ENCODE measurements at regions not wholly inside any gene's neighbourhood (a gene's known extent, or its start where the extent isn't known, plus 50 kb on each side); places are given as distances from the start of the nearest gene placed in this dataset.
"Not testable (repeated sequence)": the region's sequence is repeated elsewhere in the genome, so short reads cannot be mapped to it uniquely, and the experiment has no call there.

DNA sequence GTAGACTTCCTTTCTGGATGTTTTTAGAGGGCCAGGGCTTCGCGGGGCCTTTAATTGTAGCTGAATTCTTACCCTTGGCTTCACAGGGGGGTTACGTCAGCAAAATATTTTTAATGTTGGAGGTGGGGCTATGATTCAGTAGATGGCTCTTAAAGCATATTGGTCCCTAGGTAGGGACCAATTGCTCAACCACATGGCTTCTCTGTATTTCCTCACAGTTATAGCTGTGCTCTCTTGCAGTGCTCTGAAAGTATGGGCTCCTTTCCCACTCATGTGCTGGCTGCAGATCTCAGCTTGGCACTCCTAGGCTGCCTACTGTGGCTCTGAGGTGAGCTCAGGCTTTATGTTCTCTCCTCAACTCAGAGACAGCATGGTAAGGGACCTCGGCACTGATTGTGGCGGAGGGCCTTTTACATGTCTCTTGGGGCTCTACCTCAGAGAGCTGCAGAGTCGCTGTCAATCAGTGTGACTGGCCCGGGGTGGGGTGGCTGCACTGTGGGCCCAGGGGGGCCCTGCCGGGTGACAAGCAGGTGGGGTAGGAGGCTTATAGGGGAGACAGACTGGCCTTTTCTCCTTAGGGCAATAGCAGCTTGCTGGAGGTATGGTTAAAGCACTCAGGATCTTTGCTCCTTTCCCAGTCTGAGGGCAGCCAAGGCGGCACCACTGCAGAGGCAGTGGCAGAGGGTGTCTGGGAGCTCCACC lies 318.0 kb downstream of the DOK5 start:
- no peak for DNase-seq

DNA sequence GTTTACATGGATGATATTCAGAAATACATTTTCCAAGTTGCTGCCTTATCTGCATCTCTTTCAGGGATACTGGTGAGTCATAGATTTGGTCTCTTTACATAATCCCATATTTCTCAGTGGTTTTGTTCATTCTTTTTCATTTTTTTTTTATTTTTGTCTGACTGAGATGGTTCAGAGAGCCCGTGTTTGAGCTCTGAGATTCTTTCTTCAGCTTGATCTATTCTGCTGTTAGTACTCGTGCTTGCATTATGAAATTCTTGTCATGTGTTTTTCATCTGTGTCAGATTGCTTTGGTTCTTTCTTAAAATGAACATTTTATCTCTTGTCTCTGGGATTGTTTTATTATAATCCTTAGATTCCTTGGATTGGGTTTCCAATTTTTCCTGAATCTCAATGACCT lies 317.3 kb downstream of the DOK5 start:
- DNase-seq: no peak

DNA sequence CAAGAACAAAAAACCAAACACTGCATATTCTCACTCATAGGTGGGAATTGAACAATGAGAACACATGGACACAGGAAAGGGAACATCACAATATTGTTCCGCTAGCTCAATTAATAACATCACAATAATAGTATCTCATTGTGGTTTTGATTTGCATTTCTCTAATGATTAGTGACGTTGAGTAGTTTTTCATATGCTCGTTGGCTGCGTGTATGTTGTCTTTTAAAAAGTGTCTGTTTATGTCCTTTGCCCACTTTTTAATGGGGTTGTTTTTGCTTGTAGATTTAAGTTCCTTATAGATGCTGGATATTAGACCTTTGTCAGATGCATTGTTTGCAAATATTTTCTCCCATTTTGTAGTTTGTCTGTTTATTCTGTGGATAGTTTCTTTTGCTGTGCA lies 312.9 kb downstream of the DOK5 start:
- DNase-seq: not testable (repeated sequence)

DNA sequence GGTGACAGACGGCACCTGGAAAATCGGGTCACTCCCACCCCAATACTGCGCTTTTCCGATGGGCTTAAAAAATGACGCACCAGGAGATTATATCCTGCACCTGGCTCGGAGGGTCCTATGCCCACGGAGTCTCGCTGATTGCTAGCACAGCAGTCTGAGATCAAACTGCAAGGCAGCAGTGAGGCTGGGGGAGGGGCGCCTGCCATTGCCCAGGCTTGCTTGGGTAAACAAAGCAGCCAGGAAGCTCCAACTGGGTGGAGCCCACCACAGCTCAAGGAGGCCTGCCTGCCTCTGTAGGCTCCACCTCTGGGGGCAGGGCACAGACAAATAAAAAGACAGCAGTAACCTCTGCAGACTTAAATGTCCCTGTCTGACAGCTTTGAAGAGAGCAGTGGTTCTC lies 307.4 kb downstream of the DOK5 start:
- not testable (repeated sequence) for DNase-seq

DNA sequence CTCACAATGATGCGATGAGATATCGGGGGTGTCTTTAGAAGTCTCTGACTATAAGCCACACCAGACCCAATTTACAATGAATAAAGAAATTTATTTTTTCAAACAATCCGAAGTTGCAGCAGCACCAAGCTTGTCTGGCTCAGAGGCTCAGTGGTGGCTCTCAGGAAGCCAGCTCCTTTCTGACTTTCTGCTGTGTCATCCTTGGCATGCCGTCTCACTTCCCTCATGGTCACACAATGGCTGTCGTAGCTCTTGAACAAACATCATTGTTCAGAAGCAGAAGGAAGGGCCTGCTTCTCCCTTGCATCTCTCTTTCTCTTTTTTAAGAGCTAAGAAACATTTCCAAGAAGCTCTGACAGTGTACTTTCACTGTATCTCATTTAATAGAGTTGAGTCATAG lies 299.0 kb downstream of the DOK5 start:
- no peak for DNase-seq

DNA sequence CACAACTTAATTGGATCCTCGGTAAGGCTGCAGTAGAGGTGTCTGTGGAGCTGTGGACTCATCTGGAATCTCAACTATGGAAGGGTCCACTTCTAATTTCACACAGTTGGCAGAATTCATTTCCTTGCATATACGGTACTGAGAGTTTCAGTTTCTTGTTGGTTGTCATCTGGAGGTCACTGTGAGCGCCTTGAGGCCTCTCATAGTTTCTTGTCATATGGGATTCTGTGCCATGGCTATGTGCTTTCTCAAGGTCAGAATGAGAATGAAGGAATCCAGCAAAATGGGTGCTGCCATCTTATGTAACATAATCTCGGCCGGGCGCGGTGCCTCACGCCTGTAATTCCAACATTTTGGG lies 298.2 kb downstream of the DOK5 start:
- no peak for DNase-seq

DNA sequence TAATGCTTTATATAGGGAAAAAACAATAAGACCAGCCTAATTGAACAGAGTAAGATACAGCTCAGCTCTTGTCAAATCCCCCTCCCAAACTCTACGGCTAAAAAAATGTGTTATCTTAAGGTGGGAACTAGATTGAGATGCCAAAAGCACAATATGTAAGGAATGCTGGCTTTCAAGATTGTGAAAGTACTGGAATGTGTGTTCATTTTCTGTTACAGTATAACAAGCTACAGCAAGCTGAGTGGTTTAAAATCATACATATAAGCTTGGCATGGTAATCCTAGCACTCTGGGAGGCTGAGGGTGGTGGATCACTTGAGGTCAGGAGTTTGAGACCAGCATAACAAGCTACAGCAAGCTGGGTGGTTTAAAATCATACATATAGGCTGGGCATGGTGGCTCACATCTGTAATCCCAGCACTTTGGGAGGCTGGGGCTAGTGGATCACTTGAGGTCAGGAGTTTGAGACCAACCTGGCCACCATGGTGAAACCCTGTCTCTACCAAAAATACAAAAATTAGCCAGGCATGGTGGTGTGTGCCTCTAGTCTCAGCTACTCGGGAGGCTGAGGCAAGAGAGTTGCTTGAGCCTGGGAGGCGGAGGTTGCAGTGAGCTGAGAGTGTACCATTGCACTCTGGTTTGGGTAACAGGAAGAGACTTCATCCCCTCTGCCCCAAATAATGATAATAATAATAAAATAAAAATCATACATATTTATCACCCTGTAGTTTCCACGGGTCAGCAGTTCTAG lies 297.7 kb downstream of the DOK5 start:
- DNase-seq: no peak

DNA sequence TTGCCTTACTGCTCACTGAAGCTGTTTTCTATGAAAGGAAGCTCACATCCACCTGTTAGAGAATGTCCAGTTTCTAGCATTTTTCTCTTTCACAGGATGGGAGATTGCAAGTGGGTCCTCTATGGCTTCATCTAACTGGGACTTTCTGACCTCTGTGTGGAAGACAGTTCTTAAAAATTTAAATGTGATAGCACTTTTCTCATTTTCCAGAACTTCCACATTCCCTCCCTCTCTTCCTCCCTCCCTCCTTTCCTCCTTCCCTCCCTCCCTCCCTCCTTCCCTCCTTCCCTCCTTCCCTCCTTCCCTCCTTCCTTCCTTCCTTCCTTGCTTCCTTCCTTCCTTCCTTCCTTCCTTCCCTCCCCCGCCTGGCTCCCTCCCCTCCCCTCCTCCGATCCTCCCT lies 291.1 kb downstream of the DOK5 start:
- no peak for DNase-seq

DNA sequence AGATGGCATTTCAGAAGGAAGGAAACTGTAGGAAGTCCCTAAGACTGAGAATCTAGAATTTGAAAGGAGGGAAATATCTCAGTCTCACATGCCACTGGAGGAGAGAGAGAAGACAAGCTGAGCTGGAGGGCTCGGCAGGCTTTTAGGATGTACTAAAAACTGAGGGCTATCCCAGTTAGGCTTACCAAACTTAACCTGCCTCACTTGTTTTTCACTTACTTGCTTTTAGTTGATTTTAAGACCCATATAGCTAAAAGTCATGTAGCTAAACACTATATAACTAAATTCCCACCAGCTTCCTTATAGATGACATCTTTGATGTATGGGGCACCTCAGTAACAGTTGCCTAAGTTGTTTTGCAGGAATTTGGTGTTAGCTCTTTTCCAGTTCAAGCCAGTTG lies 288.0 kb downstream of the DOK5 start:
- DNase-seq: no peak

DNA sequence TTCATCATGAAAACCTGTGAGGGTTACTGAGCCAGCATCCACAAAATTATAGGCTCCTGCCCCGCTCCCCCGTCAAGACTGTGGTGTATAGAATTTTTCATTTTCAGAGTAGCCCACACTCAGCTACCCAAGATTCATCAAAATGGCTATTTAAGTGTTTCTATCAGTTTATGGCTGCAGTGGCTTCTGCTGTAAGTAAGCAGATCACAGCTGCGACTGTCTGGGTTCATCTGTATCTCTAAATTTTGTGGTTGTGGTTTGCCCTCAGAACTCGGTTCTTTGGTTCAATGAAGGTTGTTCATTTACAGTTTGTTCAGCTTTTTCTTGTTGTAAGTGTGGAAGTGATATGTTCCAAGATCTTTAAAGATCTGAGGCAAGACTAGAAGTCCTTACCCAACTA lies 284.2 kb downstream of the DOK5 start:
- DNase-seq: no peak

DNA sequence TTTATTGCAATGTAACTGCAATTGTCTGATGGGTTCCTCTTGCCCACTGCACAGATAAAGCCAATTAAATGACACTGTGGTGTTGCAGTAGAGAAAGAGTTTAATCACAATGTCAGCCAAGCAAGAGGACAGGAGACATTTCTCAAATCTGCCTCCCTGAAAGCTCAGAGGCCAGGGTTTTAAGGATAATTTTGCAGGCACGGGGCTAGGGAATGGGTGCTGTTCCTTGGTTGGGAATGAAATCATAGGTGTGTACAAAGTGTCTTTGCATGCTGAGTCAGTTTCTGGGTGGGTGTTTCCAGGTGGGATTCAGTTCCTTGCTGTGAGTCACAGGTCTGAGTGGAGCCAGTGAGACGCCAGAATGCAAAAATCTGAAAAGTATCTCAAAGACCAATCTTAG lies 271.4 kb downstream of the DOK5 start:
- DNase-seq: no peak

DNA sequence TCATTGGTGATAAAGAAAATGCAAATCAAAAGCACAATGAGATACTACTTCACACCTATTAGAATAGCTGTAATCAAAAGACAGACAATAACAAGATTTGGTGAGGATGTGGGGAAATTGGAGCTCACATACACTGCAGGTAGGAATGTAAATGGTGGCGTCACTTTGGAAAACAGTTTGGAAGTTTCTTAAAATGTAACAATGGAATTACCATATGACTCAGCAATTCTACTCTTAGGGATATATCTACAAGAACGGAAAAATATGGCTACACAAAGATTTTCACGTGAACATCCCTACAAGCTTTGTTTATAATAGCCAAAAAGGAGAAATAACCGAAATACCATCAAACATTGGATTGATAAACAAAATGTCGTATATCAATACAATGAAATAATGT lies 270.4 kb downstream of the DOK5 start:
- no peak for DNase-seq

DNA sequence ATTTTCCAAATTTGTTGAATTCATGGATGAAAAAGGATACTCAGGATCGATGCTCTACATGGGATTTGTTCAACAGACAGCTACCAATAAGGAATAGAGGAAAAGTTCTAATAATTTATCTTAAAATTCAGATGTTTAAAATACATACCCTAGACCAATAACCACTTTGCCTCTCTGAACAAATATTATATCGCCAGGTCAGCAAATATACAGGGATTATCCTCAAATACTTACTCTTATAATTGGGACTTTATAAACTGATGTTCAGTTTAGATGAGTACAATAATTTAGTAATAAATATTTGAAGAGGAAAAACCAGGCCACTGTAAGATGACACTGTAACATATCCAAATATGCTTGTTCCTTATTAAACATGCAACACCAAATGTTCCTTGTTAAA lies 268.7 kb downstream of the DOK5 start:
- no peak for DNase-seq

DNA sequence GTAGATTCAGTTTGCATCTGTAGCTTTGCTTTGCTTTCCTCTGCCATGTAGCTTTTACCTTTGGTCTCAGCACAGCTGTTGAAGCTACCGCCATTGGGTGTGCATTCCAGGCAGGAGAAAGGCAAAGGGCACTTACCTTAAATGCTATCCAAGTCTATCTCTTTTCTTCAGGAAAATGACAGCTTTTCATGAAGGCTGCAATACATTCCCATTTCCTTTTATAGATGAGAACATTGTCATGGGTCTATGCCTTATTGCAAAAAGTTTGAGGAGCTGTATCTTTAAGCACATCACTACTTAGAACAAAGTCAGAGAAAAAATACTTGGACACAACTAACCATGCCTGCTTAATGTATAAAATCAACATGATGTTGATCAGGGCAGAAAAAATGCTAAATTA lies 266.8 kb downstream of the DOK5 start:
- no peak for DNase-seq

DNA sequence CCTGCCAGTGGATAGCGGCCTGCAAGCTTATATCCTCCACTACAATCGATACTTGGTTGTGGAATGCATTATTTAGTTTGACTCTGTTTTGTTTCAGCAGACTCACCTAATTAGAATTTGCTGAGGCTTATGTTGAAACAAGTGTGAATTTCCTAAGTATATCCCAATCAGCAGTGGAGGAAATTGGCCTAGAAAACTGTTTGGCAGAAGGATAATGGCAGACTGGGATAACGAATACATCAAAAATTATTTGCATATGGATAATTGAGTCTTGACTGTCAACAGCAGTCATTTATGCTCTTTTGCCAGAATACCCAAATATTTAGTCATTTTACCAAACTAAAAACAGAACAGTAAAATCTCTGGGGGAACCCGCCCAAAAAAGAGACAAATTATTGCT lies 261.0 kb downstream of the DOK5 start:
- DNase-seq: no peak

DNA sequence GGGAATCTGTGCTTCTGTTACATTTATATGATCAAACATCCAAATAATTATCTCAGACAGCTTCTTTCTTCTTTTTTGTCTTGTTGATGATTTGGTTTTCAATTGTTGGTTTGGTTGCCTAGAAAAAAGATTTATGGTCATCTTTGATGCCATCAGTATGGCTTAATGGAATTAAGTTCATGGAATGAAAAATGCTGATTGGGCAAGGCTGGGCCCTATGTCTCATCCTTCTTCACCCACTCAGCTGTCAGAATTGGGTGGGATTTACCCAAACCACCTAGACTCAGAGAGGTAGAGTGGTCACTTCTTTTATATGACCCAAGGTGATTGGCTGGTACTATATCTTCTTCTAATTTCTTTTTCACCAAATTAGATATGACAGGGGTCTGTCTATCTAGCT lies 258.3 kb downstream of the DOK5 start:
- DNase-seq: no peak

DNA sequence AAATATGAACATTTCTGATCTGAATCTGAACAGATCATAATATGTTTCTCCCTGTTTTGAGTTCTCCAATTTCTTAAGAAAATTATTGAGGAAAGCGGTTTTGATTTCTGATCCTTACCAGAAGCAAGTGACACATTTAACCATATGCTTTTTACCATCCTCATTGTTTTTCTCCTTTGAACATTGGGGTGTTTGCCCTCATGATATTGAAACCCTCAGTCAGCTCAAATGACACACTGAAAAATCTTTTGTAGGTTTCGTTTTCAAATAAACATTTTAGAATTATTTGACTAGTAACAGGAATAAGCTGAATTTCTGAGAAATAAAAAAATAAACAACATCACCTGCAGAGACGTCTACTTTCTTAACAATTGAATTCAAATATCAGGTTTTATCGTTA lies 252.1 kb downstream of the DOK5 start:
- DNase-seq: no peak

DNA sequence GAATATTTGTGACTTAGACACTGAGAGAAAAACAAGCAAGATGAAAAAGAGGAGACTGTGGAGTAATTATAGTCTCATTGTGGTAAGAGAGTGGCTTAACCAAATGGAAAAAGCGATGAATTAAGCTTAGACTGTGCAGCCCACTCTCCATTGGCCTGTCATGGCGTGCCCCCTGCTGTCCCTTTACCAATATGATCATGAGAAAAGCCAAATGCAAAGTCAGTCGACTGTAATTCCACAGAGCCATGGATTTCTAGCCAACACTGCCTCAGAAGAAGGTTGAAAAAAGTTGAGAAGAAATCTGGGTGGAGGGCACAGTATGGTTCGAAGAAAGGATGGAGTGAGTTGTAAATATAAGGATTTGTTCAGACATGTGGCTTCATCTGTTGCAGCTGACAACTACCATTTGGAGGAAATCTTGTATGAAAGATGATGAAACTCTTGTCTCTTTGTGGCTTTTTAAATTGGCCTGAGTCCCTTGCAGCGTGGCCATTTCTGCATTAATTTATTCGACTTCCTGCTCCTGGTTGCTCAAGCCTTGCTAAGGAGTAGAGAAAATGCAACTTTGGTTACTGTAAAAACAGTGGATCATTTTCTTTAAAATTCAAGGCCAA lies 251.4 kb downstream of the DOK5 start:
- no peak for DNase-seq

DNA sequence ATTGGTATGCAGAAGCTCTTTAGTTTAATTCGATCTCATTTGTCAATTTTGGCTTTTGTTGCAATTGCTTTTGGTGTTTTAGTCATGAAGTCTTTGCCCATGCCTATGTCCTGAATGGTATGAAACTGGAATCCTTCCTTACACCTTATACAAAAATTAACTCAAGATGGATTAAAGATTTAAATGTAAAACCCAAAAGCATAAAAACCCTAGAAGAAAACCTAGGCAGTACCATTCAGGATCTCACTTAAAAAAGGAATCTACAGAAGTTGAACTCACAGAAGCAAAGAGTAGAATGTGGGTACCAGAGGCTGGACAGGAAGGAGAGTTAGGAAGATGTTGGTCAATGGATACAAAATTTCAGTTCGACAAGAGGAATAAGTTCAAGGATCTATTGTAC lies 249.9 kb downstream of the DOK5 start:
- not testable (repeated sequence) for DNase-seq

DNA sequence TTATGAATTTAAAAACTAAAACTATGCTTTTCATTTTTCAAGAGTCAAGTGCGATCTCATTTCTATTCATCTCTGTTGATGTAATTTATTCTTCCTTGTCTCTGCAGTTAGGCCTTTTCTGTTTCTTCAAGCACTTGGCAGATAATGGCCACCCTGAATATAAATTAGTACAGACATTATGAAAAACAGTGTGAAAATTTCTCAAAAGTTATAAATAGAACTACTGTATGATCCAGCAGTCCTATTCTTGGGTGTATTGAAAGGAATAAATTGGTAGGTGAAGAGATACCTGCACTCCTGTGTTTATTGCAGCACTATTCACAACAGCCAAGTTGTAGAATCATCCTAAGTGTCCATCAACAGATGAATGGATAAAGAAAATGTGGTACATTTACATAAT lies 248.3 kb downstream of the DOK5 start:
- DNase-seq: no peak

DNA sequence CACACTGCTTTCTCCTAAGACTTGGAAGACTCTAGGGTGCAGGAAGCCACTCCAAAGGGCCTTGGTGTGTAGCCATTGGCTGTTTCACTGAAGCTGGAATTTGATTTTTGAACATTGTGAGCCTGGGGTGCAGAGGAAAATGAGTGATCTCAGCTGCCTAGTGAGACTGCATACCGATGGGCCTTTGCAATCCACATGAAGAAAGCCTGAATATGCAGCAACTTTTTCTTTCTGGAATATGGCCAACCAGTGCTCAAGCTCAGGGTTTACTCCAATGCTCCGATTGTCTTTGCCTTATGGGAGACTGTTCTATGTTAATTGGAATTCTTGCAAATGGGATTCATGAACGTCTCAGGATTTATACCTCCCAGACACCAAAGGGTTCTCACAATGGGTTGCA lies 242.6 kb downstream of the DOK5 start:
- DNase-seq: no peak

DNA sequence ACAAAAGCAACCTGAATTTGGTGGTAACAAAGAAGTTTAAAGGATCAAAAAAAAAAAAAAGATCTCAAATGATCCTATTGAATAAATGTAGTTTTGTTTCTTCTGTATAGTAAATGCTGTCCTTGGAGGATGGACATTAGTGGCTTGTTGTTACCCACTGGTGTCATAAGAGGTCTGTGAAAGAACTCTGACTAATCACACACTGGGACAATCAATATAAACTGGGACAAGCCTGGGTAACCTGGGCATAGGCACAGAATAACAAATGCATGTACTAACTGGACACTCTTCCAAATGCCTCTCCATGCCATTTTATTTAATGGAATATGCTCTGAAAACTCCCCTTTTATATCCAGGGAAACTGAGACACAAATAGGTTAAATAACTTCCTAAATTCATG lies 241.4 kb downstream of the DOK5 start:
- DNase-seq: no peak

DNA sequence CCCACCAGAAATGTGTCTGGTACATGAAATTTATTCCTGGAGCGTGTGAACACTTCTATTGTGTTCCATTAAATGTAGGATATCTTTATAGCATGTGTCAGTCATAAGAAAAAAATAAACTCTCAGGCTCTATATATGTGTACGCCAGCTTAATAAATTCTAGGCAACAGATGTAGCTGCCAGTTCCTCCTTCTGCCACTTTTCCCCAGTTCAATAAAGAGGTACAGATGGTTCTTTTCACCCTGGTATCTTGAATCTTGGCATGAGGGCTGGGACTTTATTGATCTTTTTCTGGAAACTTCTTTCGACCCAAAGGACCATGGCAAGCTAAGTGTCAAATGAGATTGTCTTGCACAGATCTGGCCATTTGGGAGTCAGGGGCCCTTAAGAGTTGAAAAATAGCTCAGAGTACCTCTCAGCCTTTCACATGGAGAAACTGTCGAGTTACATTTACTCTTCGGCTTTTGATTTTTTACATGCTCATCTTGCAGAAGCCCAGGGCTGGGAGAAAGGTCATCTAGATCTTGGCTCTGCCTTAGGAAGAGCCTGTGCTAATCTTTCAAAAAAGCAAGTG lies 240.9 kb downstream of the DOK5 start:
- DNase-seq: no peak

DNA sequence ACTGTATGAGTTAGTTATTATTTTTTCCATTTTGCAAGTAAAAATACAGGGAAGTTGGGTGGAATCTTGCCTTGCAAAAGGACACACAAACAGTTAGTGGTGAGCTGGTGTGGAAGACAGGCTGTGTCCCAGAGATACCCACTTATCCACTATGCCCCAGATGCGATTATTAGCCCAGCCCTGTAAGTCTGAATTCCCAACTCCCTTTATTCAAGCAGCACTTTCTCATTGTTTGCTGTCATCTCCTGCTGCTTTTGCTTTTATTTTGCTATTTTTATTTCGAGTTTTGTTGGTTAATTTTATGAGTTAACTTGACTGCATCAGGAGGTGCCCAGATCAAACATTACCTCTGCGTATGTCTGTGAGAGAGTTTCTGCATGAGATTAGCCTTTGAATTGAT lies 239.4 kb downstream of the DOK5 start:
- DNase-seq: no peak
